Stimulated activated CD8-positive, alpha-beta memory T cell treated with anti-CD3 and anti-CD28 coated beads, Interleukin-4, amount 100 ng/mL, for 1 hour (primary cell): ENCODE measurements at regions not wholly inside any gene's neighbourhood (a gene's known extent, or its start where the extent isn't known, plus 50 kb on each side); places are given as distances from the start of the nearest gene placed in this dataset.

Source experiments
- DNase-seq, 2 donors: peaks; one replicate each; pipeline ENCODE4 v3.0.0-alpha.2; 2020; ENCODE audit warnings: low read depth in 2 of 2, low spot score in 1 of 2

GRCh38 chr10:29962166-29962850 is 97.1 kb downstream of the JCAD start:
- DNase-seq, result no peak

DNA sequence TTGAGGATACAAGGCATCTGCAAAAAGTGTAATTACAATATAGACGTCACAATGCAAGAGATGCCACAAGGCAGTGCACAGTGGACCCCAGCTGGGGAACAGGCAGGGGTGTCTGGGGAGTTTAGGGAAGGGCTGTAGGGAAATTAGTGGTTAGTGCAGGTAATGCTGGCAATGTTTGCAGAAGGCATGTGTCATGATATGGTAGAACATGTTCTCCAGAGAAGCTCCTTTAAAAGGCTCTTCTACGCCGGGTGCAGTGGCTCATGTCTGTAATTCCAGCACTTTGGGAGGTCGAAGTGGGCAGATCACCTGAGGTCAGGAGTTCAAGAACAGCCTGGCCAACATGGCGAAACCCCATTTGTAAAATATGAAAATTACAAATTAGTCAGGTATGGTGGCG is 98.0 kb downstream of the JCAD start:
- no peak for DNase-seq

DNA sequence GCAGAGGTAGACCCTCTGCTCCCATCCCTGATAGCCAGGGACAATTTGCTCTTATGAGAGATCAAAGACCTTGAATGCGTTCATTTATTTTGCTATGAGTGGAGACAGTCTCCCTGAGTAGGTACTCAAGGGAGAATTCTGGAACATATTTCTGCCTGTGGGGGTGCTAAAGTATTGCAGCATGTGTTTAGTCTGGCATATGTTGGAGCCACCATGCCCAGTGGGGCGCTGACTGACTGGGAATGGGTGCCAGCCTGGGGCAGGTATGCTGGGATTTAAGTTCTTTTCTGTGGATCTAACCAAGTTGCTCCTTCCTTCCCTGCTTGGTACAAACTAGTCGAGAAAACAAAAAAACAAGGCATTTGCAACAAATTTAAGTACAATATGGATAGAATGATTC is 99.1 kb downstream of the JCAD start:
- no peak for DNase-seq

GRCh38 chr10:29959586-29959985 is 99.8 kb downstream of the JCAD start:
- no peak for DNase-seq

- no peak for DNase-seq
Measured at GRCh38 chr10:29958440-29958839, 100.9 kb downstream of the JCAD start.

DNA sequence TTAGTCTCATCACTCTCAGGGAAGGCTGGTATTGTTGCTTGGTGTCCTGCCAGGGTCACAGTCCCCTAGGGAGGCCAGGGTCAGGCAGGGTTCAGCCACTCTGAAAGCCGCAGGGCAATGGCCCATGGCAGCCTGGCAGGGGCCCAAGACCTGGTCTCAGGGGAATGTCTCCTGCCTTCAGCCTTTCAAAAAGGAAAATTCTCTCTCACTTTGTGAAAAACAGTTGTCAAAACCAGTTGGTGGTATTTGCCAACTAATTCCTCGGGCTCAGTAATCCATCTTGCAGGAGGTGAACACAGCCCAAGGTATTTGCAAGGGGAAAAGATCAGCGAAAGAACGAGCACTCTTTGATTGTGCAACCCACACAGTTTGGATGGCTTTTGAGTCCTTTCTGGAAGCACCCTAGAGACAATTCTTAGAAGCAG is 101.5 kb downstream of the JCAD start:
- DNase-seq, result no peak

- DNase-seq, result no peak
Measured at GRCh38 chr10:29957236-29957635, 102.2 kb downstream of the JCAD start.

- DNase-seq, result no peak
Measured at GRCh38 chr10:29956335-29956924, 103.0 kb downstream of the JCAD start.

- DNase-seq, result no peak
Measured at GRCh38 chr10:29955329-29955935, 104.0 kb downstream of the JCAD start.

- DNase-seq, result no peak
Measured at GRCh38 chr10:29951441-29951931, 107.9 kb downstream of the JCAD start.

DNA sequence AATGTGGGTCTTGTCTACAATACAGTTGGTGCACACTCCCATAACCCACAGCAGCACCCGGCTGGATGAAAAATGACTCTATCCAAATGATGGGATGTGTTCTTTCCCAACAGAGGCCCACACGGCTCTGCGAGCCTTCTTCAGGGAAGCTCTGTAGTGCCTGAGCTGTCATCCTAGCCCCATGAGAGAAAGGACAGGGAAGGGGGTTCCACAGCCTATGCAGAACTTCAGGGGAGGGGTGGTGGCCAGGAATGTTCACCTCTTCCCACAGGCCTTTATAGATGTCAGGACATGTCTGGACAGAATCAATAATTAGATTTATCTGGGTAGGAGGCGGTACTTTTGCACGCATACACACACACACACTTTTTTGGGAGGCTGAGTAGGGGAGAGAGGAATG is 109.0 kb downstream of the JCAD start:
- no peak for DNase-seq

DNA sequence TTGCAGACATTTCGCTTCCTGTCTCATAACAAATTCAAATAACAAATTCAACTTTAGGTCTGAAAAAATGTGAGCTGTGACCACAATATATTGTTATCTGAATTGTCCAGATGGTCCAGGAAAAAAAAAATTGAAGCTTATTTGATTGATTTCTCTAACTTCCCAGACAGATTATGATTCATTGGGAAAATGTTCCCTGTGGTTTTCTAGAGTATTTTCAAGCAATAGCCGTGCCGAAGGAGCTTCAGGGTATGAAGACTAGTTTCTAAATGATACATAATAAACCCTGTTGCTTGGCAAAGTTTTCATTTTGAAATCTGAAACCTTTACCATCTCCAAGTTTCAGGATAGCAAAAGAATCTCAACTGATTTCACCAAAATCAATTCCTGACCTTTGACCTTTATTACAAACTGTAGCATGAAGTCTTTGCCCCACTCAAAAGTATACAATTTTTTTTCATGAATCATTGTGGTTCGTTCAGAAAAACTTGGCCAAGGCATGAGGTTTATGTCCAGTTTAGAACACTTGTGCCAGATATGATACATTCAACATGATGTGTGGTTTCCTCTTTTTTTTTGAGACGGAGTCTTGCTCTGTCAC is 109.9 kb downstream of the JCAD start:
- DNase-seq, result no peak

GRCh38 chr10:29948881-29949355 is 110.5 kb downstream of the JCAD start:
- DNase-seq, result no peak

DNA sequence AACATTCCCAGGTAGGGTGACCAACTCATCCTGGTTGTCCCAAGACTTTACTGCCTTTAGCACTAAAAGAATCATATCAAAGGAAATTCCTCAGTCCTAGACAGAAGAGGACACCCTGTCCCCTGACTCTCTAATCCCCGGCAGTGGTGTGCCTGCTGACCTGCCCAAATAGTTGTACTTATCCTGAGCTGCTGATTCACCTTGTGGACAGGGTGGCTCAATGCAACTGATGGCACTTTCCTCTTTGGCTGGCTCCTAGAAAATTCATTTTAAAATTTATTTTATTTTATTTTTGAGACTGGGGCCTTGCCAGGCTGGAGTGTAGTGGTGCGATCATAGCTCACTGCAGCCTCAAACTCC is 111.7 kb downstream of the JCAD start:
- no peak for DNase-seq

DNA sequence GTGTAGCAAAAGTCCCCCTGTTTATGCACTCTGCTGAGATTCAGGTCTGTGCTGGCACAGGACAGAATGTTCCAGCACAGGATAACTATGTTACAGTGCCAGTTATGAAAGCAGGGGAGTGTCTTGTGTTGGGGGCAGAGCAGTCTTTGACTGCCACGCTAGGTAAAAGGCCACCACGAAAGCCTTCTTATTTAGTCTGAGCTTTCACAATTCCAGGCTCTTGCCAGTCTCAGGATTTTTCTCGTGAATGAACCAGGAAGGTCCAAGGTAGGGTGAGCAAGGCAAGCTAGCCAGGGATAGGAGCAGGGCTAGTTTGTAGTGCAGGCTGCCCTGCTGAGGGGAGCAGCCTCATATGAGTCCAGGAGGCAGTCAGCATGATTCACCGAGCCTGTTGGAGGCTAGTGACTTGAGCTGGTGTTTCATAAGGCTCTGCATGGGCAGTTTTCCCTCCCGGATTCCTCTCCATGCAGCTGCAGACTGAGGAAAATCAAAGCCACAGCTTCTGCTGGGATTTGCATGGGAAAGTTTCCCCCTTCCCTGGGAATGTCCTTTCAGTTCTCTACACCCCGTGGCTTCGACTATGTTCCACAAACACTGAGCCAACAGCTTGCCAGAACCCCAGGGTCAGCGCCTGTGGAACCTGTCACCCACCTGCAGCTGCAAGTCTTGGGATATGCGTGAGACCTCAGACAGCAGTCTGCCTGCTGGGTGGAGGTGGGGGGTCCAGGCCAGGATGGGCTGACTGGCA is 112.3 kb downstream of the JCAD start:
- DNase-seq, result no peak

- no peak for DNase-seq
Measured at GRCh38 chr10:29946614-29946952, 112.8 kb downstream of the JCAD start.

DNA sequence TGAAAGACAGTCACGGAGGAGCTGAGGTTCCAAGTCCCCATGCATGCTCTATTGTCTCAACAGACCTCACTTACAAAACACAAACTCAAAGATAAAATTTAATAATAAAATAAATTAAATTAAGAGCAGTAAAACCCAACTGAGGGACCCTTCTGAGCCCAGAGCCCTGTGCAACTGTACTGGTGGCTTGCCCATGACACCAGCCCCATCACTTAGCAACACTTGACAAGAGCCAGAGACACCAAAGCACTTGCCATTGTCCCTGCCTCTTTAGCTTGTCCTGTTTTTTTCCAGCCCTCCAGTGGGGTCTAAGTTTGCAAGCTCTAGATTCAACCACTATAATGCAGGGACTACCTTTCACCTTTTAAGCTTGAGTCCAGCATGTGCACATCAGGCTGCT is 117.9 kb downstream of the JCAD start:
- no peak for DNase-seq

DNA sequence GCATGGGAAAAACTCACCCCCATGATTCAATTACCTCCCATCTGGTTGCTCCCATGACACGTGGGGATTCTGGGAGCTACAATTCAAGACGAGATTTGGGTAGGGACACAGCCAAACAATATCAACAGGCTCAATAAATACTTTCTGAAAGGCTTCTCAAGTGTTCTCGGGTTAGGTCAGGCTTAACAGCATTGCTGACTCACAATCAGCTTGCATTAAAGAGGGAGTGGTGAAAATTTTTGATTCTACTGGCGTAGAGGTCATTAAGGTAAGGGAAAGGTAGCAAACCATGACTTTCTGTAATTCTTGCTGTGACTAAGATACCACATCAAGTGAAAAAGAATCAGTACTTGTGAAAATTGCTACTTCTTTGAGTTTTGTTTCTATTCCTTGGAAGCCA is 126.4 kb downstream of the JCAD start:
- DNase-seq, result no peak

GRCh38 chr10:29931833-29932232 is 127.6 kb downstream of the JCAD start:
- DNase-seq, result no peak

- DNase-seq, result no peak
Measured at GRCh38 chr10:29929006-29929405, 130.4 kb downstream of the JCAD start.

DNA sequence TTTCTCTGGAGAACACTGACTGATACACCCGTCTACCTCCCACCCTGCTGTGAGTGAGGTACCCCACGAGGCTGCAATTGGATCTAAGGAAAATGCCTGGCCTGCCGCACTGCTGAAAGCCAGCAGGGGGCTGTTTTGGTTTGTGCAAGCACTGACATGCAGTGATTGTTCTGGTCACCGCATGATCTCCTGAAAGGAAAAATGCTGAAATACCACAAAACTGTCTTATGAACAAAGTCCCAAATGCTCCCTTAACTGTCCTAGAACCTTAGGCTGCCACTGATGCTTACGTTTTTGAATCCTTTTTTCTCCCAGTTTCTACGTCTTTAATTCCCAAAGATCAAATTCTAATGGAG is 132.7 kb downstream of the JCAD start:
- no peak for DNase-seq
